Panc1 (cell line): ENCODE measurements at regions not wholly inside any gene's neighbourhood (a gene's known extent, or its start where the extent isn't known, plus 50 kb on each side); places are given as distances from the start of the nearest gene placed in this dataset.

Experiments used
- POLR2AphosphoS5 ChIP-seq: IDR thresholded peaks from 2 replicates; pipeline ENCODE4 v1.6.1; 2012; ENCODE audit warnings: mild to moderate bottlenecking, low read depth, low read length, moderate library complexity
- TF ChIP-seq, protein P1 (sequence below): fragments of 450-650 bp; IDR thresholded peaks from 2 replicates; pipeline ENCODE4 v1.5.1; 2017; ENCODE audit warnings: mild to moderate bottlenecking

DNA sequence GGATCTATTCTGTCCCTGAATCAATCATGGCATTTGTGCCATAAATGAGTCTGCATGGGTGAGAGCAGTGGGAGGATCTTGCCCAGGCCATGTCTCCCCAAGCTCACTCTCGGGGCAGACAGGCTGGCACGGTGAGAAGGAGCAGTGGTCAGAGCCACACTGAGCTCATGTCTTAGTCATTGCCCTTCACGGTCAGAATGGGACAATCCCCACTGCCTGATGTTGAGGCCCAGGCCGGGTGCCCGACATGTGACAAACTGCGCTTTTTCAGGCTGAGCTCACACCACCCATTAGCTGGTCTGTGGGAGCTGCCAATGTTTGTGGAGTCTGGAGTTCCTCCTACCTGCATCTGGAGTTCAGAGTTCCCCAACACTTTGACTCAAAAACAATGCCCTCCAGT, 481.9 kb downstream of the COG6 start:
- TF ChIP-seq POLR2AphosphoS5 = no peak
- TF ChIP-seq, protein P1, sequence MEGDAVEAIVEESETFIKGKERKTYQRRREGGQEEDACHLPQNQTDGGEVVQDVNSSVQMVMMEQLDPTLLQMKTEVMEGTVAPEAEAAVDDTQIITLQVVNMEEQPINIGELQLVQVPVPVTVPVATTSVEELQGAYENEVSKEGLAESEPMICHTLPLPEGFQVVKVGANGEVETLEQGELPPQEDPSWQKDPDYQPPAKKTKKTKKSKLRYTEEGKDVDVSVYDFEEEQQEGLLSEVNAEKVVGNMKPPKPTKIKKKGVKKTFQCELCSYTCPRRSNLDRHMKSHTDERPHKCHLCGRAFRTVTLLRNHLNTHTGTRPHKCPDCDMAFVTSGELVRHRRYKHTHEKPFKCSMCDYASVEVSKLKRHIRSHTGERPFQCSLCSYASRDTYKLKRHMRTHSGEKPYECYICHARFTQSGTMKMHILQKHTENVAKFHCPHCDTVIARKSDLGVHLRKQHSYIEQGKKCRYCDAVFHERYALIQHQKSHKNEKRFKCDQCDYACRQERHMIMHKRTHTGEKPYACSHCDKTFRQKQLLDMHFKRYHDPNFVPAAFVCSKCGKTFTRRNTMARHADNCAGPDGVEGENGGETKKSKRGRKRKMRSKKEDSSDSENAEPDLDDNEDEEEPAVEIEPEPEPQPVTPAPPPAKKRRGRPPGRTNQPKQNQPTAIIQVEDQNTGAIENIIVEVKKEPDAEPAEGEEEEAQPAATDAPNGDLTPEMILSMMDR = no peak
